Uterus (tissue), 3 donors: ENCODE measurements at regions not wholly inside any gene's neighbourhood (a gene's known extent, or its start where the extent isn't known, plus 50 kb on each side); places are given as distances from the start of the nearest gene placed in this dataset.

Experiments used
- DNase-seq, 2 donors: peaks; one replicate each; pipeline ENCODE4 v3.0.0-alpha.2; 2019 to 2020
- H3K27ac ChIP-seq, 2 donors: fragments of 200-600 bp; sonication (generic); 1 replicate in 1 of 2; 2 replicates in 1 of 2; pipeline ENCODE4 v1.5.1; 2016 to 2018
- H3K27me3 ChIP-seq, 2 donors: fragments of 200-600 bp; sonication (generic); one replicate each; pipeline ENCODE4 v1.5.1; 2018 to 2019; ENCODE audit warnings: control low read depth in 1 of 2
- H3K36me3 ChIP-seq, 2 donors: fragments of 200-600 bp; sonication (generic); one replicate each; pipeline ENCODE4 v1.5.1; 2019; ENCODE audit warnings: control low read depth in 1 of 2
- H3K4me1 ChIP-seq, 2 donors: fragments of 200-600 bp; sonication (generic); one replicate each; pipeline ENCODE4 v1.5.1; 2018 to 2019; ENCODE audit warnings: control low read depth in 1 of 2
- H3K4me3 ChIP-seq, 2 donors: fragments of 200-600 bp; sonication (generic); 1 replicate in 1 of 2; 2 replicates in 1 of 2; pipeline ENCODE4 v1.5.1; 2018 to 2019; ENCODE audit warnings: mild to moderate bottlenecking in 1 of 2
- H3K9me3 ChIP-seq, 2 donors: fragments of 200-600 bp; sonication (generic); one replicate each; pipeline ENCODE4 v1.5.1; 2019; ENCODE audit warnings: control low read depth in 1 of 2
- CTCF ChIP-seq, 4 experiments: fragments of 200-600 bp in 2 of 4; fragments of 450-650 bp in 2 of 4; sonication (generic) in 2 of 4; IDR thresholded peaks; one replicate each; pipeline ENCODE4 v1.5.1; 2016 to 2019; ENCODE audit warnings: antibody characterized with exemption in 4 of 4, mild to moderate bottlenecking in 2 of 4, moderate library complexity in 1 of 4
- POLR2A ChIP-seq, 2 donors: fragments of 450-650 bp; IDR thresholded peaks; one replicate each; pipeline ENCODE4 v1.6.1; 2016; ENCODE audit warnings: antibody characterized with exemption in 2 of 2, mild to moderate bottlenecking in 1 of 2, moderate library complexity in 1 of 2
- intact Hi-C: fragments of 100-400 bp; cut with DNase I; formaldehyde crosslinking; loops from one replicate; pipeline ENCODE4 v1.15.1; 2023; ENCODE audit warnings: low total_unique reads
- donor health status: DM: yes; HTN: yes; CAD: no.

- peaks cover 0 to 5% of the 10 kb centered on the region in 2 donors for H3K27me3 ChIP-seq
- no peak overlapping the region for H3K4me3 ChIP-seq
- H3K36me3 ChIP-seq, result no peaks in the 10 kb centered on the region
- TF ChIP-seq POLR2A (IDR thresholded peaks at IDR 0.05), result no peak
- TF ChIP-seq CTCF (IDR thresholded peaks at IDR 0.05), result no peak
- DNase-seq, result no peak
- intact Hi-C loops, result no loop called here
- H3K27ac ChIP-seq, result no peak overlapping the region
- H3K4me1 ChIP-seq, result no peaks in the 10 kb centered on the region
- no peaks in the 10 kb centered on the region for H3K9me3 ChIP-seq
Observed at GRCh38 chr13:62088165-62088564, 672.5 kb upstream of the PCDH20 start.

- intact Hi-C loops, result no loop called here
- H3K9me3 ChIP-seq, result no peaks in the 10 kb centered on the region
- no peak for DNase-seq
- peaks cover 0 to 5% of the 10 kb centered on the region in 2 donors for H3K27me3 ChIP-seq
- no peaks in the 10 kb centered on the region for H3K36me3 ChIP-seq
- TF ChIP-seq CTCF (IDR thresholded peaks at IDR 0.05) (no peak), POLR2A (IDR thresholded peaks at IDR 0.05) (no peak)
- H3K27ac ChIP-seq, result no peak overlapping the region
- H3K4me3 ChIP-seq, result no peak overlapping the region
- H3K4me1 ChIP-seq, result no peaks in the 10 kb centered on the region
Observed at GRCh38 chr13:62087124-62087523, 671.5 kb upstream of the PCDH20 start.

GRCh38 chr13:62085337-62086229 lies 669.9 kb upstream of the PCDH20 start:
- TF ChIP-seq CTCF (IDR thresholded peaks at IDR 0.05) (no peak), POLR2A (IDR thresholded peaks at IDR 0.05) (no peak)
- Histone ChIP-seq H3K27ac (no peak overlapping the region), H3K27me3 (peaks cover 0 to 8% of the 10 kb centered on the region in 2 donors), H3K4me1 (no peaks in the 10 kb centered on the region), H3K4me3 (no peak overlapping the region), H3K9me3 (no peaks in the 10 kb centered on the region), H3K36me3 (no peaks in the 10 kb centered on the region)
- intact Hi-C loops, result no loop called here
- DNase-seq, result no peak

- intact Hi-C loops, result no loop called here
- DNase-seq, result no peak
- Histone ChIP-seq H3K9me3 (no peaks in the 10 kb centered on the region), H3K27me3 (peaks cover 0 to 8% of the 10 kb centered on the region in 2 donors), H3K36me3 (no peaks in the 10 kb centered on the region), H3K27ac (no peak overlapping the region), H3K4me1 (no peaks in the 10 kb centered on the region), H3K4me3 (no peak overlapping the region)
- TF ChIP-seq CTCF (IDR thresholded peaks at IDR 0.05), result no peak
- no peak for TF ChIP-seq POLR2A (IDR thresholded peaks at IDR 0.05)
Observed at GRCh38 chr13:62084728-62085127, 669.1 kb upstream of the PCDH20 start.

- intact Hi-C loops, result no loop called here
Observed at GRCh38 chr13:62067821-62068220, 652.2 kb upstream of the PCDH20 start.

More at GRCh38 chr13:62067821-62068220, 652.2 kb upstream of the PCDH20 start:
- TF ChIP-seq POLR2A (IDR thresholded peaks at IDR 0.05) (no peak), CTCF (IDR thresholded peaks at IDR 0.05) (no peak)
- H3K4me3 ChIP-seq, result no peak overlapping the region
- H3K27me3 ChIP-seq, result no peaks in the 10 kb centered on the region
- no peak overlapping the region for H3K27ac ChIP-seq
- no peaks in the 10 kb centered on the region for H3K9me3 ChIP-seq
- H3K36me3 ChIP-seq, result no peaks in the 10 kb centered on the region
- H3K4me1 ChIP-seq, result no peaks in the 10 kb centered on the region
- no peak for DNase-seq
